H1 (cell line): ENCODE measurements at regions not wholly inside any gene's neighbourhood (a gene's known extent, or its start where the extent isn't known, plus 50 kb on each side); places are given as distances from the start of the nearest gene placed in this dataset.
A peak's percentile ranks its signal among the peaks of the same experiment; 100 is the strongest.

Experiments used
- BACH1 ChIP-seq: IDR thresholded peaks from 2 replicates; pipeline ENCODE4 v1.6.1; 2012; ENCODE audit warnings: low read length, improper control_type of control experiment
- BCL11A ChIP-seq, 2 experiments: IDR thresholded peaks; one replicate each; pipeline ENCODE4 v1.6.1; 2011; ENCODE audit warnings: low read depth in 2 of 2, low read length in 2 of 2, mild to moderate bottlenecking in 2 of 2
- BRCA1 ChIP-seq: IDR thresholded peaks from 2 replicates; pipeline ENCODE4 v1.6.1; 2012; ENCODE audit warnings: low read depth, low read length, improper control_type of control experiment
- CBX5 ChIP-seq: fragments of 300-800, 300-1000 bp; sonication (generic); IDR thresholded peaks from 2 replicates; pipeline ENCODE4 v1.7.1; 2016; ENCODE audit warnings: antibody characterized with exemption, low read length, low read depth
- CHD2 ChIP-seq: IDR thresholded peaks from 2 replicates; pipeline ENCODE4 v1.6.1; 2012; ENCODE audit warnings: low read length, improper control_type of control experiment
- CREB1 ChIP-seq: IDR thresholded peaks from 2 replicates; pipeline ENCODE4 v1.6.1; 2012; ENCODE audit warnings: inconsistent platforms
- CTBP2 ChIP-seq: IDR thresholded peaks from 2 replicates; pipeline ENCODE4 v1.7.0; 2011; ENCODE audit warnings: borderline replicate concordance, mild to moderate bottlenecking, moderate library complexity, mixed read lengths, low read length; ENCODE audit not compliant: insufficient read depth, insufficient read length
- EZH2 ChIP-seq: fragments of 200-600 bp; sonication (generic); IDR thresholded peaks from 2 replicates; pipeline ENCODE4 v1.7.1; 2012; ENCODE audit warnings: low read depth, mild to moderate bottlenecking, moderate library complexity, low read length, inconsistent platforms; ENCODE audit not compliant: severe bottlenecking
- KDM1A ChIP-seq: fragments of 200-600, 300-600 bp; sonication (generic); IDR thresholded peaks from 2 replicates; pipeline ENCODE4 v1.7.1; 2016; ENCODE audit warnings: mild to moderate bottlenecking, low read length, borderline replicate concordance
- POLR2AphosphoS5 ChIP-seq: IDR thresholded peaks from 2 replicates; pipeline ENCODE4 v1.6.1; 2011; ENCODE audit warnings: low read depth, low read length
- RXRA ChIP-seq: IDR thresholded peaks from 2 replicates; pipeline ENCODE4 v1.6.1; 2011; ENCODE audit warnings: low read depth, mild to moderate bottlenecking, low read length, moderate library complexity; ENCODE audit not compliant: insufficient read depth
- SIRT6 ChIP-seq: IDR thresholded peaks from one replicate; pipeline ENCODE4 v1.7.1; 2012; ENCODE audit warnings: low read length, inconsistent platforms
- SUZ12 ChIP-seq: fragments of 200-600 bp; sonication (generic); IDR thresholded peaks from 2 replicates; pipeline ENCODE4 v1.6.1; 2012; ENCODE audit warnings: mild to moderate bottlenecking, inconsistent platforms, low read length, moderate library complexity, mixed read lengths
- TAF1 ChIP-seq: IDR thresholded peaks from 2 replicates; pipeline ENCODE4 v1.6.1; 2011; ENCODE audit warnings: mild to moderate bottlenecking, low read depth, low read length
- TAF7 ChIP-seq: optimal IDR thresholded peaks from 2 replicates; pipeline ENCODE3; 2011; ENCODE audit warnings: low read depth, mild to moderate bottlenecking, inconsistent platforms, low read length, moderate library complexity, borderline replicate concordance
- USF2 ChIP-seq: IDR thresholded peaks from 2 replicates; pipeline ENCODE4 v1.6.1; 2011; ENCODE audit warnings: low read length, improper control_type of control experiment
- YY1 ChIP-seq: IDR thresholded peaks from 2 replicates; pipeline ENCODE4 v1.6.1; 2011; ENCODE audit warnings: low read depth, mild to moderate bottlenecking, low read length

GRCh38 chr14:94681300-94682060 lies 69.3 kb downstream of the SERPINA3 start (continued):
- TF ChIP-seq SIRT6 (no peak), CTBP2 (no peak), RXRA (no peak), SUZ12 (no peak), YY1 (peak; percentile 65; the same call in 1 of the 2 replicates), BACH1 (no peak), CHD2 (no peak), BCL11A (IDR thresholded peaks at IDR 0.05; ENCODE audit: low read depth in 2 of 2, low read length in 2 of 2) (no peak), CBX5 (no peak), USF2 (peak; percentile 61), TAF1 (no peak), KDM1A (peak; percentile 96), BRCA1 (no peak), EZH2 (no peak), POLR2AphosphoS5 (no peak), TAF7 (no peak), CREB1 (peak; percentile 89)
